ENCODE measurements at regions not wholly inside any gene's neighbourhood (a gene's known extent, or its start where the extent isn't known, plus 50 kb on each side); places are given as distances from the start of the nearest gene placed in this dataset.
"Not testable (repeated sequence)": the region's sequence is repeated elsewhere in the genome, so short reads cannot be mapped to it uniquely, and the experiment has no call there.

DNA sequence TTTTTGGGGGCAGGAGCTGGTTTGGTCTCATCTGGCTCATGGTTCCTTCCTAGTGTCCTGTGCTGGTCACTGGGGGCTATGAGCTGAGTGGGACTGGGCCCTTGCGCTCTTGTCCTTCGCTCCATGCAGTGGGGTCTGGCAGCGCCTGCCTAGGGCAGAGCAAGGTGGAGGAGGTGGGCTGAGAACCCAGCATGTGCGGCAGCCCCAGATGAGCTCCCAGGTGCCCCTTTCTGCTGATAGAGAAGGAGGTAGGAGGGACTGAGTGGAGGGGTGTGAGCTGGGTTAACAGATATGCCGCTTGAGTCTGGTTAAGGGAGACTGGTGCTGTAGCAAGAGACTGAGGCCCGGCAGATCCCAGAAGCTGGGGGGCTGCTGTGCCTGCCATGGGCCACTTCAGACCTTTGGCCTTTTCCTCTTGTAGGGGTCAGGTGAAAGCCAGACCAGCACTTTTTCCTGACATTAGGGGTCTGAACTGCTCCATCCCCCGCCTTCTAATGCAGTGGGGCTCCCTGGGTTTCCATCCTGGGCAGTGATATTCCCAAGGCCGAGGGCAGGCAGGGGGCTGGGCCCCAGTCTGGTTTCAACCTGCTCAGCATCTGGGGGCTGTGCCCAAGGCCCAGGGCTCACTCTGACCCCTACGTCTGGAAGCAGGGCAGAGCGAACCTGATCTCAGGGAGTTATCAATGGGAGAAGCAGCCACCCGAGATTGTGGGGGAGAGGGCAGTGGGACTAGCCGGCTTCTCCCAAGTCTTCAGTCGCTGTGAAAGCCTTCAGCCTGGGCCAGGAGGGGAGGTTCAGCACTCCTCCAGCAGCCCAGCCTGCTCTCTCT is 62.9 kb upstream of the PRR23C start:
- TF ChIP-seq, protein P1, sequence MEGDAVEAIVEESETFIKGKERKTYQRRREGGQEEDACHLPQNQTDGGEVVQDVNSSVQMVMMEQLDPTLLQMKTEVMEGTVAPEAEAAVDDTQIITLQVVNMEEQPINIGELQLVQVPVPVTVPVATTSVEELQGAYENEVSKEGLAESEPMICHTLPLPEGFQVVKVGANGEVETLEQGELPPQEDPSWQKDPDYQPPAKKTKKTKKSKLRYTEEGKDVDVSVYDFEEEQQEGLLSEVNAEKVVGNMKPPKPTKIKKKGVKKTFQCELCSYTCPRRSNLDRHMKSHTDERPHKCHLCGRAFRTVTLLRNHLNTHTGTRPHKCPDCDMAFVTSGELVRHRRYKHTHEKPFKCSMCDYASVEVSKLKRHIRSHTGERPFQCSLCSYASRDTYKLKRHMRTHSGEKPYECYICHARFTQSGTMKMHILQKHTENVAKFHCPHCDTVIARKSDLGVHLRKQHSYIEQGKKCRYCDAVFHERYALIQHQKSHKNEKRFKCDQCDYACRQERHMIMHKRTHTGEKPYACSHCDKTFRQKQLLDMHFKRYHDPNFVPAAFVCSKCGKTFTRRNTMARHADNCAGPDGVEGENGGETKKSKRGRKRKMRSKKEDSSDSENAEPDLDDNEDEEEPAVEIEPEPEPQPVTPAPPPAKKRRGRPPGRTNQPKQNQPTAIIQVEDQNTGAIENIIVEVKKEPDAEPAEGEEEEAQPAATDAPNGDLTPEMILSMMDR (IDR thresholded peaks at IDR 0.05), result no peak
- no peaks in the 10 kb centered on the region for H3K9me3 ChIP-seq
- no peak overlapping the region for H3K27ac ChIP-seq
- H3K4me1 ChIP-seq (ENCODE audit: control insufficient read depth in 1 of 2, low read depth in 2 of 2), result no peaks in the 10 kb centered on the region
- ATAC-seq (ENCODE audit: insufficient number of reproducible peaks, low FRiP score, low read depth) (no peak), DNase-seq (ENCODE audit: low spot score) (no peak)
- no peaks in the 10 kb centered on the region for H3K36me3 ChIP-seq
- no peak overlapping the region for H3K4me3 ChIP-seq
- H3K27me3 ChIP-seq (replicated peaks; ENCODE audit: insufficient read depth), result no peaks in the 10 kb centered on the region

DNA sequence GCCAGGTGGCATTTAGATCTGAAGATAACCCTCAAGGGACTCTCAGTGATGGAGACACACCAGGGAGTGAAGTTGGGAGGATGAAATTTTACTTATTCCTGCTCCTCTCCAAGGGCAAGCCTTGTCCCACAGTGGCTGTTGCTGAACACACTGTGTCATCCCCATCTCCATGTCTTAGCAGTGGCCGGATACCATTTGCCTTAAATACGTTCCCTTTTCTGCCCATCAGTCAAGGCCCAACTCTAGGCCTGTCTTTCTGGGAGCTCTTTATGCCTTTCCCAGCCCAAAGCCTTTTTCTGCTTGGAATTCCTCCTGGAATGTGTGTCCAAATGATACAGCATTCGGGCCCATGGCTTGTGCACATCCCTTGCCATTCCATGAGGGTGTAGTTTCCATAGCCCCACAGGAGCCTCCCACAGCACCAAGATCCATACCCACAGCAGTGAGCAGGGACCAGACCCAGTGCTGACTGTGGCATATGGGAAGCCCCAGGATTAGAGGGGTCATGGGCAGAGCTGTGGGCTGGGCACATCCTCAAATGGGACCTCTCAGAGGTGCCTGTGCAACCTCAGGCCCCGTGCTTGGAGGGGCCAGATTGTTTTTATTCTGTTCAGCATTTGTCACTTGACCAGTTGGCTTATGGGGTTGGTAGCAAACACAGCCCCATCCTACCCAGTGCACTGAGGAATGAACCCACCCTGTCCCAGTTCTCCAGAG is 63.7 kb upstream of the PRR23C start:
- TF ChIP-seq, protein P1 (IDR thresholded peaks at IDR 0.05), result no peak
- no peaks in the 10 kb centered on the region for H3K4me1 ChIP-seq (ENCODE audit: control insufficient read depth in 1 of 2, low read depth in 2 of 2)
- no peaks in the 10 kb centered on the region for H3K9me3 ChIP-seq
- H3K27ac ChIP-seq, result no peak overlapping the region
- no peak overlapping the region for H3K4me3 ChIP-seq
- DNase-seq (ENCODE audit: low spot score) (no peak), ATAC-seq (ENCODE audit: insufficient number of reproducible peaks, low FRiP score, low read depth) (no peak)
- H3K27me3 ChIP-seq (replicated peaks; ENCODE audit: insufficient read depth), result no peaks in the 10 kb centered on the region
- H3K36me3 ChIP-seq, result no peaks in the 10 kb centered on the region

DNA sequence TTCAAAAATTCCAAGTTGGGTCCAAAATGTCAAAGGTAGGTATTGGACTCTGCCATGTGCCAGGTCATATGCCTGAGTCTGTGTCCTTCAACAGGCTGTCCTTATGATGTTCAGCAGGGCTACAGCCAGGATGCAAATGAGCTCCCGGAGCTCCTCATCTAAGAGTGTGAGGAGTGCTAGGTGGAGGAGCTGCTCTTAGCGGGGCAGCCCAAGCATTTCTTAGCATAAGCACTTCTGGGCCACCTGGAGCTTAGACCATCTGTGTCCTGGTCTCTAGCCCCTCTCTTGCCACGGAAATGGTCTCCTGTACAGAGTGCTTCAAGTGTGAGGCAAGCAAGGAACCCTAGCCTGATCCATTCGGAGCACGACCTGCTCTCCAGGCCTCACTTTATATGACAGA is 64.6 kb upstream of the PRR23C start:
- no peaks in the 10 kb centered on the region for H3K9me3 ChIP-seq
- ATAC-seq (ENCODE audit: insufficient number of reproducible peaks, low FRiP score, low read depth) (no peak), DNase-seq (ENCODE audit: low spot score) (no peak)
- TF ChIP-seq, protein P1 (IDR thresholded peaks at IDR 0.05), result no peak
- H3K4me3 ChIP-seq, result no peak overlapping the region
- no peak overlapping the region for H3K27ac ChIP-seq
- no peaks in the 10 kb centered on the region for H3K27me3 ChIP-seq (replicated peaks; ENCODE audit: insufficient read depth)
- no peaks in the 10 kb centered on the region for H3K36me3 ChIP-seq
- no peaks in the 10 kb centered on the region for H3K4me1 ChIP-seq (ENCODE audit: control insufficient read depth in 1 of 2, low read depth in 2 of 2)

DNA sequence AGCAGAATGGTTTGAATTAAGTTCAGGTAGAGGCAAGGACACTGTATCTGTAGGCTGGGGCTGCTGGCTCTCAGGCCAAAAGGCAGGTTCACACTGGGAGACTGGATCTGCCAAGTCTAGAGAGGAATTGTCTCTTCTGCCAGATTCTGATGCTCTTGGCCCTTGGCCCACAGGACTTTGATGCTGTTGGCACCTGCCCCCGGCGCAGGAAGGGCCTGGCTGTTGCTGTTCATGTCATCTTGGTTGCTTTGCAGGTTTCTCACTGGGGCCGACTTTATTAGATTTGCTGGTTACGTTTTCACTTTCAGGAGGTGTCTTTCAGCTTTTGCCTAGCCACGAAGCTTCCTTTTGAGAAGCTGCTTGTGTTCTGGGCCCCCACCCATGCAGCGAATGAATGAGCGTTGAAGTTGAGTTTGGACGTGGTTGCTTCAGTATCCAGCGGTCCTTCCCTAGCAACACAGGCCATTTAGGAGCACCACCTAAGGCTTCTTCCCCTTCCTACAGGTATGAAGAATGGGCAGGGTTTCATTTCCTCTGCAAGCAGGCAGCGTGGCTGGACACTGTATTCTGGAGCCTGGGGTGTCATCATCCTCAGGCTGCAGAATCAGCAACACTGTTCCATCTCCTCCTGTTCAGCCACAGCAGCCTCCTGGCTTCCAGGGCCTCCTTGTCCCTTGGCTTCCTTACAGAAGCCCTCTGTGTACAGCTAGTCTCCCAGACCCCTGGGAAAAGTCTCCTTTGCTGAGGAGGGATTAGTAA is 65.6 kb upstream of the PRR23C start:
- Histone ChIP-seq H3K36me3 (no peaks in the 10 kb centered on the region), H3K27ac (no peak overlapping the region), H3K4me3 (no peak overlapping the region), H3K9me3 (no peaks in the 10 kb centered on the region), H3K27me3 (replicated peaks; ENCODE audit: insufficient read depth) (no peaks in the 10 kb centered on the region), H3K4me1 (ENCODE audit: control insufficient read depth in 1 of 2, low read depth in 2 of 2) (no peaks in the 10 kb centered on the region)
- ATAC-seq (ENCODE audit: insufficient number of reproducible peaks, low FRiP score, low read depth) (no peak), DNase-seq (ENCODE audit: low spot score) (no peak)
- TF ChIP-seq, protein P1 (IDR thresholded peaks at IDR 0.05), result no peak

DNA sequence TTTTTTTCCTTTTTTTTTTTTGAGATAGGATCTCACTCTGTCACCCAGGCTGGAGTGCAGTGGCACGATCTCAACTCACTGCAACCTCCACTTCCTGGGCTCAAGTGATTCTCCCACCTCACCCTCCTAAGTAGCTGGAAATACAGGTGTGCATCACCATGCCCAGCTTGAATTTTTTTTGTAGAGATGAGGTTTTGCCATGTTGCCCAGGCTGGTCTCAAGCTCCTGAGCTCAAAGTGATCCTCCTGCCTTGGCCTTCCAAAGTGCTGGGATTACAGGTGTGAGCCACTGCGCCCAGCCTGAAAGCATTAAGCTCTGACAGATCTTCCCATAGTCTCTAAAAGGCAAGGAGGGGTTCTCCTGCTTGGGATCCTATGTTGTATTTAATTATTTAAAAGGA is 66.2 kb upstream of the PRR23C start:
- not testable (repeated sequence) for H3K27ac ChIP-seq; H3K36me3 ChIP-seq; ATAC-seq (ENCODE audit: insufficient number of reproducible peaks, low FRiP score, low read depth); H3K9me3 ChIP-seq; DNase-seq (ENCODE audit: low spot score); H3K4me3 ChIP-seq; H3K4me1 ChIP-seq (ENCODE audit: control insufficient read depth in 1 of 2, low read depth in 2 of 2); H3K27me3 ChIP-seq (replicated peaks; ENCODE audit: insufficient read depth)
